ENCODE measurements at regions not wholly inside any gene's neighbourhood (a gene's known extent, or its start where the extent isn't known, plus 50 kb on each side); places are given as distances from the start of the nearest gene placed in this dataset.

- TF ChIP-seq, protein P1, sequence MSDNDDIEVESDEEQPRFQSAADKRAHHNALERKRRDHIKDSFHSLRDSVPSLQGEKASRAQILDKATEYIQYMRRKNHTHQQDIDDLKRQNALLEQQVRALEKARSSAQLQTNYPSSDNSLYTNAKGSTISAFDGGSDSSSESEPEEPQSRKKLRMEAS (IDR thresholded peaks at IDR 0.05; ENCODE audit: insufficient read depth, insufficient read length): no peak
- TF ChIP-seq, protein P2, sequence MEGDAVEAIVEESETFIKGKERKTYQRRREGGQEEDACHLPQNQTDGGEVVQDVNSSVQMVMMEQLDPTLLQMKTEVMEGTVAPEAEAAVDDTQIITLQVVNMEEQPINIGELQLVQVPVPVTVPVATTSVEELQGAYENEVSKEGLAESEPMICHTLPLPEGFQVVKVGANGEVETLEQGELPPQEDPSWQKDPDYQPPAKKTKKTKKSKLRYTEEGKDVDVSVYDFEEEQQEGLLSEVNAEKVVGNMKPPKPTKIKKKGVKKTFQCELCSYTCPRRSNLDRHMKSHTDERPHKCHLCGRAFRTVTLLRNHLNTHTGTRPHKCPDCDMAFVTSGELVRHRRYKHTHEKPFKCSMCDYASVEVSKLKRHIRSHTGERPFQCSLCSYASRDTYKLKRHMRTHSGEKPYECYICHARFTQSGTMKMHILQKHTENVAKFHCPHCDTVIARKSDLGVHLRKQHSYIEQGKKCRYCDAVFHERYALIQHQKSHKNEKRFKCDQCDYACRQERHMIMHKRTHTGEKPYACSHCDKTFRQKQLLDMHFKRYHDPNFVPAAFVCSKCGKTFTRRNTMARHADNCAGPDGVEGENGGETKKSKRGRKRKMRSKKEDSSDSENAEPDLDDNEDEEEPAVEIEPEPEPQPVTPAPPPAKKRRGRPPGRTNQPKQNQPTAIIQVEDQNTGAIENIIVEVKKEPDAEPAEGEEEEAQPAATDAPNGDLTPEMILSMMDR (IDR thresholded peaks at IDR 0.05; ENCODE audit: extremely low read depth in 1 of 2, insufficient read depth in 1 of 2, low read depth in 1 of 2, low read length in 2 of 2): no peak
- TF ChIP-seq EZH2 (IDR thresholded peaks at IDR 0.05; ENCODE audit: borderline replicate concordance, low read depth, low read length, severe bottlenecking) (no peak), POLR2AphosphoS5 (IDR thresholded peaks at IDR 0.05; ENCODE audit: insufficient read depth, low read depth, low read length) (no peak), POLR2A (IDR thresholded peaks at IDR 0.05; ENCODE audit: low read depth, low read length) (no peak), GATA2 (IDR thresholded peaks at IDR 0.05; ENCODE audit: insufficient read depth, insufficient read length, low read depth, low read length) (no peak)
Observed at GRCh38 chr4:83758285-83758684, 222.4 kb downstream of the GPAT3 start.
